ENCODE measurements at regions not wholly inside any gene's neighbourhood (a gene's known extent, or its start where the extent isn't known, plus 50 kb on each side); places are given as distances from the start of the nearest gene placed in this dataset.

DNA sequence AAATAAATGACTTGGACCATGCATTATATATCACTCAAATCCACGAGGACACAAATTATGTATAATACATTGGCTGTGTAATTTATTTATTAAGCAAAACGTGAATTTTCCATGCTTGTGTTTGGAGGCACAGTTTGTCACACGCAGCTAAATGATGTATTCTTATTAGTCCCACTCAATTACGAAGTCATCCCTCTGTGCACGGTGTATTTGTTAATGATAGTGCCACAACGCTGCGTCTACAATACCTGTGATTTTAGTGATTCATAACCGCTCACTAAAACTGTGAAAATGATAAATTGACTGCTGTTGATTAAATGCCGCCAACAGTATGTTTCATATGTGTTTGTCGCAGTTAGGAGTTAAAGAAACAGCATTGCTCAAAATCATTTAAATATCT, 358.3 kb downstream of the ZNF516 start:
- H3K27ac ChIP-seq, result no peak overlapping the region
- no peak for DNase-seq (ENCODE audit: low spot score in 2 of 2)
- H3K9me3 ChIP-seq, result no peaks in the 10 kb centered on the region
- no peak overlapping the region for H3K4me3 ChIP-seq
- 88% methylated on average over 10 of the region's 10 CpGs for WGBS
- TF ChIP-seq, protein P1, sequence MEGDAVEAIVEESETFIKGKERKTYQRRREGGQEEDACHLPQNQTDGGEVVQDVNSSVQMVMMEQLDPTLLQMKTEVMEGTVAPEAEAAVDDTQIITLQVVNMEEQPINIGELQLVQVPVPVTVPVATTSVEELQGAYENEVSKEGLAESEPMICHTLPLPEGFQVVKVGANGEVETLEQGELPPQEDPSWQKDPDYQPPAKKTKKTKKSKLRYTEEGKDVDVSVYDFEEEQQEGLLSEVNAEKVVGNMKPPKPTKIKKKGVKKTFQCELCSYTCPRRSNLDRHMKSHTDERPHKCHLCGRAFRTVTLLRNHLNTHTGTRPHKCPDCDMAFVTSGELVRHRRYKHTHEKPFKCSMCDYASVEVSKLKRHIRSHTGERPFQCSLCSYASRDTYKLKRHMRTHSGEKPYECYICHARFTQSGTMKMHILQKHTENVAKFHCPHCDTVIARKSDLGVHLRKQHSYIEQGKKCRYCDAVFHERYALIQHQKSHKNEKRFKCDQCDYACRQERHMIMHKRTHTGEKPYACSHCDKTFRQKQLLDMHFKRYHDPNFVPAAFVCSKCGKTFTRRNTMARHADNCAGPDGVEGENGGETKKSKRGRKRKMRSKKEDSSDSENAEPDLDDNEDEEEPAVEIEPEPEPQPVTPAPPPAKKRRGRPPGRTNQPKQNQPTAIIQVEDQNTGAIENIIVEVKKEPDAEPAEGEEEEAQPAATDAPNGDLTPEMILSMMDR (IDR thresholded peaks at IDR 0.05), result no peak
- TF ChIP-seq POLR2A (IDR thresholded peaks at IDR 0.05) (no peak), POLR2AphosphoS5 (IDR thresholded peaks at IDR 0.05) (no peak), EP300 (IDR thresholded peaks at IDR 0.05) (no peak)
- no peaks in the 10 kb centered on the region for H3K27me3 ChIP-seq
- no peaks in the 10 kb centered on the region for H3K4me1 ChIP-seq
- H3K36me3 ChIP-seq, result no peaks in the 10 kb centered on the region

DNA sequence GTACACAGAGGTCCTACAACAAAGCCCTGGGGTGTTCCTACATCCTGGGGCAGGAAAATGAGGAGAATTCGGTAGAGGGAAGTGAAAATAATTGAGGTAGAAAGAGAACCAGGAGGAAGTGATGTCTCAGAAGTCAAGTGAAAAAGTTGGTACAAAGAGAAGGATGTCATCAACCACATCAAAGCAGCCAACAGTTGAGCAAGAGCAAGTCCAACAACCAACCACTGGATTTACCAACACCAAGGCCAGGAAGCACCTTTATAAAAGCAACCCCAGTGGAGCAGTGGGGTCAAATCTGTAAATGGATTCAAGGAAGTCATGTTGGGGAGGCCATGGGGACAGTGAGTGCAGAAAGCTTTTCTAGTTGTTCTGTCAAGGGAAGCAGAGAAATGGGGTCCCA, 360.4 kb downstream of the ZNF516 start:
- no peak overlapping the region for H3K4me3 ChIP-seq
- no peaks in the 10 kb centered on the region for H3K9me3 ChIP-seq
- no peaks in the 10 kb centered on the region for H3K27me3 ChIP-seq
- 85% methylated on average over 1 of the region's 1 CpG for WGBS
- no peak for DNase-seq (ENCODE audit: low spot score in 2 of 2)
- H3K4me1 ChIP-seq, result no peaks in the 10 kb centered on the region
- no peak for TF ChIP-seq EP300 (IDR thresholded peaks at IDR 0.05)
- no peak for TF ChIP-seq POLR2AphosphoS5 (IDR thresholded peaks at IDR 0.05)
- no peak for TF ChIP-seq POLR2A (IDR thresholded peaks at IDR 0.05)
- TF ChIP-seq, protein P1 (IDR thresholded peaks at IDR 0.05), result no peak
- H3K27ac ChIP-seq, result no peak overlapping the region
- H3K36me3 ChIP-seq, result no peaks in the 10 kb centered on the region

DNA sequence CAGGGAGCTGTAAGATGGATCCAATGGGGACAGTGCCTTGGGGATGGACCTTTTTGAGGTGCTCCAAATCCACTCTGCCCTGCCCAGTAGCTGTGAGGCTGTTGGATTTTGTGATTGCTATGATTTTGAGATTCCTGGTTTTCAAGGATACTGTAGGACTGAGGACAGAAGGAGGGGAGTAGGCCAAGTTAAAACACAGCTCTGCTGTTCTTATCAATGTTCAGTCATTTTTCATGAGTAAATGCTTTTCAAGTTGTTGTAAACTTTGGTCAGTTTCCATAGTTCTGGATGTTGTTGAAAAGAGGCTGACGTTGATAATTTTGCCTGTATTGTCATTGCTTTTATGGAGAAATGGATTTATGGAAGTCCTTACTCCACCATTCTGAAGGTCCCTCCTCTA, 361.2 kb downstream of the ZNF516 start:
- Histone ChIP-seq H3K36me3 (no peaks in the 10 kb centered on the region), H3K4me3 (no peak overlapping the region), H3K4me1 (no peaks in the 10 kb centered on the region), H3K27ac (no peak overlapping the region), H3K9me3 (no peaks in the 10 kb centered on the region), H3K27me3 (no peaks in the 10 kb centered on the region)
- no peak for TF ChIP-seq POLR2A (IDR thresholded peaks at IDR 0.05)
- DNase-seq (ENCODE audit: low spot score in 2 of 2), result no peak
- 94% methylated on average over 1 of the region's 1 CpG for WGBS

DNA sequence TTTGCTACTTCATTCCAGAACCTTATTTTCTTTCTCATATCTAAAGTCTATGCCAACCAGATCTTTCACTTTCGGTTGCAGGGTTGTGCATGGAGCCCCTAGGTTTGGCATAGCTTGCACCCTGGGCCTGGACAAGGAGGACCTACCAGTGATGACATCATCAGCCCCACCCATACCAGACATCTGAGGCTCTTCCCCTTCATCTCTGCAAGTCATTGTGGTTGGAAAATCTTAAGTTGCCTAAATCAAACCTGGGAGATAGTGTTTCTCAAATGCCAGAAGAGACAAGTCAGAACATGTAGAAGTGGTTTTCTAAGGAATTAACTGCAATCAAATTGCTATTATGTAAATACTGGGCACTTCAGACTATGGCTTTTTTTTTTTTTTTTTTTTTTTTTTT, 363.3 kb downstream of the ZNF516 start:
- Histone ChIP-seq H3K4me3 (no peak overlapping the region), H3K27me3 (no peaks in the 10 kb centered on the region), H3K27ac (no peak overlapping the region), H3K36me3 (no peaks in the 10 kb centered on the region), H3K4me1 (no peaks in the 10 kb centered on the region), H3K9me3 (no peaks in the 10 kb centered on the region)
- TF ChIP-seq POLR2A (IDR thresholded peaks at IDR 0.05) (no peak), POLR2AphosphoS5 (IDR thresholded peaks at IDR 0.05) (no peak), EP300 (IDR thresholded peaks at IDR 0.05) (no peak)
- TF ChIP-seq, protein P1 (IDR thresholded peaks at IDR 0.05), result no peak
- no peak for DNase-seq (ENCODE audit: low spot score in 2 of 2)
- 84% methylated on average over 1 of the region's 1 CpG for WGBS

DNA sequence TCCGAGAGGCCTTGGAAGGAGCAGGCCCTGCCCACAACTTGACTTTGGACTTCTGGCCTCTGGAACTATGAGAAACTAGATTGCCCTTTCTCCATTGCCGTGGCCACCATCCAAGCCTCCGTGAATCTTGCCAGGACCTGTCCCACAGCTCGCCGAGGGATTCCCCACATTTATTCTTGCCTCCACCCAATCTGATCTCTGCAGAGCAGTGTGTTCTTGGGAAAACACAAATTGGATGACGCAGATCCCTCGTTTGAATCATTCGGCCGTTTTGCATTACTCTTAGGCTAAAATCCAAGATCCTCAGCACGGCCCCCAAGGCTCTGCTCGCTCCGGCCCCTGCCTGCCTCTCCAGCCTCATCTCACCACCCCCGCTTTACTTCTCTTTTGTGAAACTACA, 364.2 kb downstream of the ZNF516 start:
- 82% methylated on average over 13 of the region's 13 CpGs for WGBS
- H3K4me3 ChIP-seq, result no peak overlapping the region
- no peaks in the 10 kb centered on the region for H3K36me3 ChIP-seq

DNA sequence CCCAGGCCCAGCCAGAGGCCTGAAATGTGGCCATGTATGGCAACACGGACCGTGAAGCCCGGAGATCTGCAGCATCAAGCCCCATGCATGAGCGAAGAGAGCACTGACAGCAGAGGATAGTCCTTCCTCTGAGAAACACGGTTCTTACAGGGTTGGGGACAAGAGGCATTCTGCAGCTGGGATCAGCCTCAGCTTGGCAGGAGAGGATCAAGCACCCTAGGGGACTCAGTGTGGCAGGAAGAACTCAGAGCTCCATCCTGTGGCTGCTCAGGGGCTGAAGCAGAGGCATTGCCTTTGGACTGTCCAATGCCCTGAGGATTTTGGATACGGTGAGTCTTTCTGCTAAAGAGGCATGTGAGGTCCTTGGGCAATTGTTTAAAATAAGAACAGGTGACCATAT, 368.7 kb downstream of the ZNF516 start:
- no peak for DNase-seq (ENCODE audit: low spot score in 2 of 2)
- H3K9me3 ChIP-seq, result no peaks in the 10 kb centered on the region
- no peaks in the 10 kb centered on the region for H3K27me3 ChIP-seq
- no peak overlapping the region for H3K27ac ChIP-seq
- no peaks in the 10 kb centered on the region for H3K36me3 ChIP-seq
- H3K4me1 ChIP-seq, result no peaks in the 10 kb centered on the region
- 81% methylated on average over 4 of the region's 6 CpGs for WGBS
- no peak overlapping the region for H3K4me3 ChIP-seq
- no peak for TF ChIP-seq POLR2AphosphoS5 (IDR thresholded peaks at IDR 0.05)
- TF ChIP-seq POLR2A (IDR thresholded peaks at IDR 0.05), result no peak
- TF ChIP-seq, protein P1 (IDR thresholded peaks at IDR 0.05), result no peak
- TF ChIP-seq EP300 (IDR thresholded peaks at IDR 0.05), result no peak

More for the DNA sequence above, 364.2 kb downstream of the ZNF516 start:
- no peak for DNase-seq (ENCODE audit: low spot score in 2 of 2)
- TF ChIP-seq EP300 (IDR thresholded peaks at IDR 0.05), result no peak
- Histone ChIP-seq H3K4me1 (no peaks in the 10 kb centered on the region), H3K27me3 (no peaks in the 10 kb centered on the region), H3K27ac (no peak overlapping the region), H3K9me3 (no peaks in the 10 kb centered on the region)

Data from suprapubic skin (tissue), 4 donors.